ENCODE measurements at regions not wholly inside any gene's neighbourhood (a gene's known extent, or its start where the extent isn't known, plus 50 kb on each side); places are given as distances from the start of the nearest gene placed in this dataset.
"Not testable (repeated sequence)": the region's sequence is repeated elsewhere in the genome, so short reads cannot be mapped to it uniquely, and the experiment has no call there.

DNA sequence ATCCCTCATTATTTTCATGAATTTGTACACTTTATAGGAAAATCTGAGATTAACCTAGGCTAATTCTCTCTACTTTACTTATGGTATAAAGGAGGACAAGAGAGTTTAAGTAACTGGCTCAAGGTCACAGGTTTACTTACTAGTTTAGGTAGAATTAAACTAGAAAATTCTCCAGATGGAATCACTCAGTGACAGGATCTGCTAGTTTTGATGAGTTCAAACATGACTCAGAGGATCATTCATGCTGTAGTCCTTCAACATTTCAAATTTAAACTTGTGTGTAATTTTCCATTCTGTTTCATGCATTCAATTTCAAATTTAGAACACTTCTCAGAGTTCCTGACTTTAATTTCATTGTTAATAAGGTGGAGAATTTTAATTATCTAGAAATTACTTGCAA lies 485.7 kb upstream of the TUSC1 start:
- no peak for DNase-seq (ENCODE audit: low spot score)

DNA sequence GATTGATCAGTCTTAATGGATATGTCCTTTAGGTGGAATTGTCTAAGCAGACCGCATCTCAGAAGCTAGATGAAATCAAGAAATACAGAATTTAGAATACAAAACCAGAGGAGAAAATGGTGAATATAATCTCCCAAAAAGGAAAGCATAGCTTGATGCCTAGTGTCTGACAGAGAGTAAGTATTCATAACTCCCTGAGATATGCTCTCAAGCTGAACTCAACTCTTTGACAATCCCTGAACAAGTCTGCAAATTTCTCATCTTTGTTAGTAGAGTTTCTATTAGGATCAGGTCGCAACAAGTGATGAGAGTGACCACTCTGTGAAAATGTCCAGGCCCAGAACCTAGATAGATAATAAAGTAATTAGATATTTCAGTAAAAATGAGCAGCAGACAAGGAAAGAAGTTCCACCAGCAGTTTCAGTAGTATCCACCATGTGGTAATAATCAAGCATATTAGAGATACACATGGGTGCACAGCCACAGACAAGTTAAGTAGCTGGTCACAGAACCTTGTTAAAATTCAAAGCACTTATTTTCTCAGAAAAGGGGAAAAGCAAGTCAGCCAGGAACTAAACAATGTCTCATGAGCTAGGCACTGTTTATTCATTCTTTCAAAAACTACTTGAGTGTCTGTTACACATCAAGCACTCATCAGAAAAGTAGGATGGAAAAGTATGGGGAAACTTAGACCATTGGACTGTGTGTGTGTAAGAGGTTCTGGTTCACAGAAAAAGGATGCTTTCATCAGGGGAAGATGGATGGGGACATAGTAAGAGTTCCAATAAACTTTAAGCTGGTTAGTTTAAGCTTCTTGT lies 481.5 kb upstream of the TUSC1 start:
- DNase-seq (ENCODE audit: low spot score), result no peak

DNA sequence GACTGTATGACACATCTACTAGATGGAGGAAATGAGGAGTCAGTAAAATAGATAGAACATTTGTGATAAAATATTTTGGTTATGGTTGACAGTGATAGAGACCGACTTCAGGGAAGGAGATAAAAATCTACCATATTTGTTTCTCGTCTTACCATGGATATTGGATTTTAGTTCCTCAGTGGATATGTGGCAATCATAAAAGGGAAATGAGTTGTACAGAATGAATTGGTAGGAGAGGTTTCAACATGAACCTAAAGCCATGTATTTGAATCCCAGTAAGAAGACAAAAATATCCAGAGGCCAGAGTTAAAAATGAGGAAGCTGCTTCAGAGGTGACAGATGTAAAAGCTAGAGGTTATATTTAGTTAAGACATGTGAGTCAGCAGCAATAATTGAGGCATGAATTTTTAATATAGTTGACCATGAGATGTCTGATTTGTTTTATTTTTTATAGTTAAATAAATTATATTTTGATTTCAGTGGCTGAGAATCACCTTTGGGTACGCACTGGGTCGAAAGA lies 480.4 kb upstream of the TUSC1 start:
- no peak for DNase-seq (ENCODE audit: low spot score)

DNA sequence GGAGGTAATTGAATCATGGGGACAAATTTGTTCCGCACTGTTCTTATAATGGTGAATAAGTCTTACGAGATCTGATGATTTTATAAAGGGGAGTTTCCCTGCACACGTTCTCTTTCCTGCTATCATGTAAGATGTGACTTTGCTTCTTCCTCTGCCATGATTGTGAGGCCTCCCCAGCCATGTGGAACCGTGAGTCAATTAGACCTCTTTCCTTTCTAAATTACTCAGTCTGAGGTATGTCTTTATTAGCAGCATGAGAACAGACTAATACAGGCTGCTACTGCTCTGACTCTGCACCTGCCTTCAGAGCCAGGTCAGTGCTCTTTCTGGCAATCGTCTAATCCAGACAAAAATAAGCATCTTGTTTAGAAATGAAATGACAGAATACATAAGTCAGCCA lies 479.2 kb upstream of the TUSC1 start:
- DNase-seq (ENCODE audit: low spot score), result no peak

DNA sequence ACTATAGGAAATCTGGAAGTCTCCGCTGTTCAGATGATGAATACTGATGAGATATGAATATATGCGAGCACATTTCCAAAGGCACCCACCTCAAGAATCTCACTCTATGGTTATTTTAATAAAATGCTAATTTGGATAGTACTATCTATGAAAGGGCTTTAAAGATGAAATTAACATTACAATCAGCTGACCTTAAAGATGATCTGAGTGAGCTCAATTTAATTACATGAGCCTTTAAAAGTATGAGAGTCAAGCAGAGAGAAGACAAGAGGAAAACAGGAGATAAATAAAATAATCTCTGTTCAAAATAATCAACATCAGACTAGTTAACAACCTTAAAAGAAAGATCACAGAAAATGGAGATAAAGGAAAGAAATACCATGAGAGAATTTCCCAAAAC lies 474.1 kb upstream of the TUSC1 start:
- DNase-seq (ENCODE audit: low spot score), result no peak

DNA sequence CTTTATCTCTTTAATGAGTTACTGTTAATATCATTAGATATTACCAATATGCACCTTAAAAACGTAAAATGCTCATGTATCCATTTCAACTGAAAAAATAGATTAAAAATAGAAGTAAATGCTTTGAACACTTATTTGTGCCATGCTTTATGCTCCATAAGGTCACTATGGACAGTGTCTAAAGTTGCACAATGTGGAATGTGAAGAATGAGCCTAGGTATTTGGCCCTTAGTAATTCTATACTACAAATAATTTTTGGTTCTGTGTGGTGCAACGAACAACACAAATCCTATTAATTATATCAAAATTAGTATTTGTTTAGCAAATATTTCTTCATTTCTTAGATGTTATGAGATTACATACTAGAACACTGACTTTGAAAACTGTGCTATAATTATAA lies 469.9 kb upstream of the TUSC1 start:
- DNase-seq (ENCODE audit: low spot score), result no peak

DNA sequence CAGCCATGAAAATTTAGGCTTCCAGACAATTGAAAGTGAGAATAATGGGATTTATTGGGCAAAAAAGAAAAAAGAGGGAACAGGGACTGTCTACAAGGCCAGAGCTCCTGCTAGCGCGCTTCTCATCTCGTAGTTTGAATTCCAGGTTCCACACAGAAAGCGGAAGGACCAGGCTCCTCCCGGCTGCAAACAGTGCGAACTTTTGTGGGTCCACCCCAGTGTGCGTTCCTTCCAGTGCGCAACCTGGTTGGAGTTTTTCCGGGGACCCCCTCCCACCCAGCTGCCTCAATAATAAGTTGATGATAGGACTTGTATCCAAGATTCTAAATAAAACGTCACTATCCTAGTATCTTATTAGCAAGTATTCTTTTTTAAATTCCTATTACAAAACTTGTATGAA lies 467.7 kb upstream of the TUSC1 start:
- no peak for DNase-seq (ENCODE audit: low spot score)

DNA sequence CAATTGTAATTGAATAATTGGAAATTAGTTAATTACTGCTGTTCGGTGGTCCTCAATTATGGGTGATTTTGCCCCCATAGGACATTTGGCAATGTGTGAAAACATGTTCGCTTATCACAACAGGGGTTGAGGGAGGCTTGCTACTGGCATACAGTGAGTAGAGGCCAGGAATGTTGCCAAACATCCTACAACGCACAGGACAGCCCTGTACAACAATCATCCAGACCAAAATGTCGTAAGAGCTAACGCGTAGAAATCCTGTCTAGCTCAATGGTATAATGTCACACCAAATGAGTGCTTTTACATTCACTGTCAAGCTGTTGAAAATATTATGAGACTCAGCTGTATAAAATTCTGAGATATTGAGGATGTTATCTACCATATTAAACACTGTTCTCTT lies 464.4 kb upstream of the TUSC1 start:
- DNase-seq (ENCODE audit: low spot score), result no peak

DNA sequence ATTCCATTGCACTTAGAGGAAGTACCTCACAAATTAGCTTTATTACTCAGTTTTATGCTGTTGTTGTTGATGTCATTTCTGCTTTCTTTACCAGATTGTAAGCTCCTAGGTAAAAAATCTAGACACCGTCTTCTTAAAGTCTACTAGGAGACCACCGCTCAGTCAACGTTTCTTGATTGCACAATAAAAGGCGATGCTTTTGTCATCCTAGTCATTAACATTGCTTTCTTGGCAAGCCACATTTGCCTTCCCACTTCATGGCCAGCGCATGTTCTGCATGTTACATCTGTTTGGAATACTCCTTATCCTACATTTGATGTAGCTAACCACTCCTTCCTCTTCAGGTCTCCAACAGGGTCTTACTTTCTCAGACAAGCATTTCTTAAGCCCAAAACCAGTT lies 464.0 kb upstream of the TUSC1 start:
- no peak for DNase-seq (ENCODE audit: low spot score)

DNA sequence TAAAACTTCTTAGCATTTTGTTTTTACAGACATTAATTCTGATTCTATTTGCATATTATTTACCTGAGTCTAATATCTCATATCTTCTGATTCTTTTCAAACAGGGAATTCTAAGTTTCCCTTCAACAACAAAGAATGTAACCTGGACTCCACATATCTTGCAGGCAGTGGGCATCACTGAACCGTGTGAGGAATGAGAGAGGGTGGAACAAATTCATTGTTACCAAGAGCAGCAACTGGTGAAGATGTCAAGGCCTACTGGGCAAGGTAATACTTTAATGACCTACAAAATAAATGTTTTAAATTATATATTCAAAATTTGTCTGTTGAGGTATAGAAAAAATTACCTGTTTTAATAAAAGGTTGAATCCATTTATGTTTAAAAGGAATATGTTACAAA lies 455.3 kb upstream of the TUSC1 start:
- DNase-seq (ENCODE audit: low spot score), result no peak

DNA sequence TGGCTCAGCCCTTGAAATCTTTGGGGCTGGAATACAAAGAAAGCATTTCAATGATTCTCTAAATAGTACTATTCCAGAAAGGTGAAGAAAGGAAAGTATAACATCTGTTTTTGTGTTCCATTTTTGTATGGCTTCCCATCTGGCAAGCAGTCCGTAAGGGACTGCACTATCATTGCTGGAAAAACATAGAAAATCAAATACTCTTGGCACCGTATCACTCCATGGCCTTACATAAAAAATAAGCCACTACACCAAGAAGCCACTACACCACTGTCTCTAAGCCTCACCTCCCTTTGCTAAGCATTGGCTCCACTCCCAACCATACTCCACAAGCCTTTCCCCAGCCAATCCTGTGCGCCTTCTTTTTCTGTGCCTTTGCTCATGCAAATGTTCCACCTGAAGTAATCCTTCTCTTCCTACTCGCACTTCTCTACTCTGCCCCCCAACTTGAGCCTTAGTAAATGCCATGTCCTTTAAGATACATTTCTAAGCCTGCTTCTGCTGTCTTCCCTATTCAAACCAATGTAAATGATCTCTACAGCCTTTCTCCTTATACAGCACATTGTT lies 454.6 kb upstream of the TUSC1 start:
- no peak for DNase-seq (ENCODE audit: low spot score)

DNA sequence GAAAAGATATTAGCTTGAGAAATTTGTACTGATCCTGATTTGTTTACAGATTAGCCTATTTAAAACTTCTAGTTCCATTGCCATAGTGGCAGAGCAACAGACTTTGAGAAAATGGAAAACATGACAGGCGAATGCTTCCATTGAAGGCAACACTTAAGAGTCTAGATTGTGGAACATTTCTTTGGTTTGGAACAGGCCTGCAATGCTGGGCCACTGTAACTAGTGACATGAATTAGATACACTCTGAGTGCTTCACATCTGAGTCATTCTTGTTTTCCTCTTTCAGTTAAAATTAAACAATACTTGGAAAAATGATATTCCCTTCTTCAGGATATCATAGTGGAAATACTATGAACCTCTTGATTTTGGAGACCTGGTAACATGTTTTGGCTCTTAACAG lies 453.6 kb upstream of the TUSC1 start:
- peak; percentile 5 for DNase-seq (ENCODE audit: low spot score)

DNA sequence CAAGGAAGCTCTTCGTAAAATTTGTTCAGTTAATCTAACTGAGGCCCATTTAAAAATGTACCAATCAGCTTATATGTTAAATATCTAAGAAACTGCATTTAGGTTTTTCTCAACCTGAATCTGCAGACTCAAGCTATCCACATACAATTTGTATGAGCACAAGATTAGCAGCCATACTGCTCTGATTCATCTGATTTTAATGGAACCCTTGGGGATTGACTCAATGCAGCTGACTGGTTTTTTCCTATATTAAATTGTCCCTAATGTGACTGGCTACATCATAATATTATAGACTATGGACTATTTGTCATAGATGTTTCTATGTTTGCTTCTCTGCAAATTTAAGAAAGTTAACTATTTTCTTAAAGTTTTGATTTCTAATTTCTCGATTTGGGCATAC lies 451.0 kb upstream of the TUSC1 start:
- no peak for DNase-seq (ENCODE audit: low spot score)

DNA sequence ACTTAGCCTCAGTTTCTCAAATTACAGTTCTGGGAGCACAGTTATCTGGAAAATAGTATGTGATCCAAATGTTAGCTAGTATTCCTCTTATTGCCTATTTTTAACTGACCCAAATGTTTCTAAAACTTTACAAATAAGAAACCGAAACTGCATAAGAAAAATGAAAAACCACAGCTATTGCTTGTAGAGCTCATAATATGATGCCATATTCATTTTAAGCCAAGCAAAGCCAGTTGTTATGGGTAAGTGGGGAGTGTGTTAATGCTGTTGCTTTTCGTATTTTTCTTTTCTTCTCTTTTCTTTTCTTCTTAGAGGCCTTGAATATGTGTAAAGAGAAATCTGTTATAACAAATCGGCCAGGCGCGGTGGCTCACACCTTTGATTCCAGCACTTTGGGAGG lies 447.4 kb upstream of the TUSC1 start:
- no peak for DNase-seq (ENCODE audit: low spot score)

DNA sequence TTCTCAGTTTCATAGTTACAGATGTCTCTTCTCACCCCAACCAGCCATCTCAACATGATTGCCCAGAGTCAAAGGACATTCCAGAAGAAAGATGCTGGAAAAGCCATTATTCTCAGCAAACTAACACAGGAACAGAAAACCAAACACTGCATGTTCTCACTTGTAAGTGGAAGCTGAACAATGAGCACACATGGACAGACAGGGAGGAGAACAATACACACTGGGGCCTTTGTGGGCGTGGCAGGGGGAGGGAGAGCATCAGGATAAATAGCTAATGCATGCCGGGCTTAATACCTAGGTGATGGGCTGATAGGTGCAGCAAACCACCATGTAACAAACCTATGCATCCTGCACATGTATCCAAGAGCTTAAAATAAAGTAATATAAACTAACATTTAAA lies 437.8 kb upstream of the TUSC1 start:
- DNase-seq (ENCODE audit: low spot score), result not testable (repeated sequence)

DNA sequence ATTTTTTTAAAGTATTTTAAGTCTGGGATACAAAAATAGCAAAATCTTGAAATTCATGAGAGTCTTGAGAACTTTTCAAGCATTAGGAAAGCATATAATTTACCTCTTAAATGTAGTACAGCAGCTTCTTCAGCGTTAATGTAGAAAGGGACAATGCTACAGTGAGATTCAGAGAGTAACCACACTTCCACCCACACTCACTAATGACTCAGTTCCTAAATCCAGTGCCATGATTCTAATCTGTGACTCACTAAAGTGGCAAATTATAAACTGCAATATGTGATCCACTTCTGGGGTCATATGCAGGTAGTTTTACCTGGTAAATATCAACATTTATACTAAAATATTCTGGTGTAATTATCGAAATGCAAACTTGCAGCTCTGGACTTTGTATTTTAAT lies 434.5 kb upstream of the TUSC1 start:
- no peak for DNase-seq (ENCODE audit: low spot score)

DNA sequence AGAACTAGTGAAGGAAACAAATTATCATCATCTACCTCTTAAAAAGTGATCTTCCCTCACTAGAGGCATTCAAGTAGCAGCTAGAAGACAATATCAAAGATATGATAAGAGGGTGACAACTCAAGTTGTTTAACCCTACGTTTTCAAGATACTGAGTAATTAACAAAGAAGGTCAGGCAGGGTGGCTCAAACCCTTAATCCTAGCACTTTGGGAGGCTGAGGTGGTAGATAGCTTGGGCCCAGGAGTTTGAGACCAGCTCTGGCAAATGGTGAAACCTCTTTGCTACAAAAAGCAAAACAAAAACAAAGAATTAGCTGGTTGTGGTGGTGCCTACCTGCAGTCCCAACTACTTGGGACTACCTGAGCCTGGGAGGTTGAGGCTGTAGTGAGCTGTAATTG lies 408.2 kb upstream of the TUSC1 start:
- DNase-seq (ENCODE audit: low spot score), result no peak

DNA sequence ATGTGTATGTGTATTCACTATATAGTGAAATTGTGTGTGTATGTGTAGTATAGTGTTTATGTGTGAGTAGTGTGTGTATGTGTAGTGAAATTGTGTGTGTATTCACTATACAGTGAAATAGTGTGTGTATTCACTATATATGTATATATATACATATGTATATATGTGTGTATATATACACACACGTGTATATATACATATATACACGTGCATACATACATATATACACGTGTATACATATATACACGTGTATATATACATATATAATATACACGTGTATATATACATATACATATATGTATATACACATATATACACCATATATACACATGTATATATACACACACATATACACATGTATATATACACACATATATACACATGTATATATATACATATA lies 403.6 kb upstream of the TUSC1 start:
- DNase-seq (ENCODE audit: low spot score), result no peak

DNA sequence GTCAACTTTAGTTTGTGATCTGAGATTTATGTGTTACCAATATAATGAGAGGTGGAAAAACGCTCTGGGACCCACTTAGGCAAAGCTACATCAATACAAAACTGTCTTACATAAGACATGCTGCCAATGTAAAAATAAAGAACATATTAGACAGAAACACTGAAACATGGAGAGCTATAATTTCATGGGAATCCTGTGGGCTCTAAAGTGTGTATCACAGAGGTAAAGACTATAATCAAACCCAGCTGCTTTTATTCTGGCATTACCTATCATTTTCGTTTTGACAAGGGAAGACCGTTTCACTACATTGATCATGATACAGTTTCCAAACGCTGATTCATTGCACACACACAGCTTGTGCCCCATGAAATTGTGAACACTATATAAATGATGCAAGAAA lies 400.5 kb upstream of the TUSC1 start:
- DNase-seq (ENCODE audit: low spot score), result no peak

DNA sequence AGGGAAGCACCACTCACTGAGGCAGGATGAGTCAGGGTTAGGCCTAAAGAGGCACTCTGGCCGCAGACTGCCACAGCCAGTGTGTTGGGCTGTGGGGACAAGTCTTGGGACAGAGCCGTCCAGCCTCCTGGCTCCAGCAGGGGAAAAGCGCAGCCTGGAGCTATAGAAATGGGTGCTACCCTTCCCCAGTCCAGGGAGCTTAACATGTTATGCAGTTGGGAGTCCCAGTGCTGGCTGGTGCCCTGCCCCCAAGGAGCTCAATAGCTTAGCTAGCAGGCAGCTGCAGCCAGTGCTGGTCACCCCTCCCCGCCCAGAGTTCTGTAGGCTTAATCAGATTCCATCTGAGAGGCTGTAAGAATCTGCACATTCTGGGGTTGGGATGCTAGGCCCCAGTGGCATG lies 399.6 kb upstream of the TUSC1 start:
- DNase-seq (ENCODE audit: low spot score), result no peak

DNA sequence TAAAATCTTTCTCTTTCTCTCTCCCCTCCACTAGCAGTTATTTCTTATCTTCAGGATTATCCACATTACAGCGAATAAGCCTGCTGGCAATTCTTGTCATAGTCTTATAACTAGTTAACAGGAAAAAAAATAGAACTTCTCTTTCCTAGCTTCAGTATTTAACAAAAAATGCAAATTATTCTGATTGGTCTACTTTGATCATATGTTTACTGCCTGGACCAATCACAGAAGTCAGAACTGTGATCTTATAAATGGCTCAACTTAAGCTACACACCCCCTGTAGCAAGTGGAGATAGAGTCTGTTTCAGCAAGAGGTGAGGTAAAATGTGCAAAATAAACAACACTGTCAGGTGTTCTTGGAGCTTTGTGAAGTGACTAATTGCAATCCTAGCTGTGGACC lies 389.4 kb upstream of the TUSC1 start:
- no peak for DNase-seq (ENCODE audit: low spot score)

DNA sequence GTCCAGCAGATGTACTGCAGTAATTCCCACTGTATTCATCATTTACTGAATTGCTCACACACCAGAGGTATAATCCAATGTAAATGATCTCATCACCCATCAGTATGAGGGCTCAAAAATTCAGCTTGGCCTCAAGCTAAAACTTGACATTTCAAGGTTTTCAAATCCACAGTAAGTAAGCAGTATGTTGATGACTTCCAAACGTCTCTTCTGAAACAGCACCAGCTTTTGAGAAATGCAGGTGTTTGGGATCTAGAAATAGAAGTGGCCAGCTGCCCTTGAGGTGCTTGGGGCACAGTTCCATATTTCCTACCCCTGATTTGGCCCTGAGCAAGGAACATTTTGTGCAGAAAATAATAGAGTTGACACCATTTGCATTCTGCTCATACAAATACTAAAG lies 388.0 kb upstream of the TUSC1 start:
- no peak for DNase-seq (ENCODE audit: low spot score)

DNA sequence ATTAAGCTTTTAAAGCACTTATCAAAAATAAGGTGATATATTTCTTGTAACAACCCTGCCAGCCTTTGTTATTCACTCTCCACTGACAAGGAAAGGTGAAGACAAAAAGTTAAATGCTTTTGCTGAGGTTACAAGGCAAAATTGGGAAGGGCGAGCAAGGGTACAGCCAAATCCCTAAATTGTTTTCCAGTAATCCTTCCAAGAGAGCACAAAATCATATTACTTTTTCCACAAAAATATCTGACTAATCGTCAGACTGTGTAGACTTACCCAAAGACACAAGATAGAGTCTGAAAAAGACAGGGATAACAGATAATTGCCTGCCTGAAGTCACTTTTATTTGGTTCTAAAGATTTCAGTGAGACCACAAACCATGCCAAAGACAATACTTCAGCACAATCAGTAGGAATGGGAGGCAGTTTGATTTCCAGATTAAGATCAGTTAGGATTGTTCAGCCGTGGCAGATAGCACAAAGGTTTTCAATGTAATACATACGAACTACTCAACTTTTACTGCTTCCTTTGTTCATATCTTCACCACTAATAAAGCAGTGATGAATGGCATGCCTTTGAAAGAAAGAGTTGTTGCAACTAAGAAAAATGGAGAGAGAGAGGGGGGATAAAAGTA lies 383.8 kb upstream of the TUSC1 start:
- no peak for DNase-seq (ENCODE audit: low spot score)
